ENCODE measurements at regions not wholly inside any gene's neighbourhood (a gene's known extent, or its start where the extent isn't known, plus 50 kb on each side); places are given as distances from the start of the nearest gene placed in this dataset.

DNA sequence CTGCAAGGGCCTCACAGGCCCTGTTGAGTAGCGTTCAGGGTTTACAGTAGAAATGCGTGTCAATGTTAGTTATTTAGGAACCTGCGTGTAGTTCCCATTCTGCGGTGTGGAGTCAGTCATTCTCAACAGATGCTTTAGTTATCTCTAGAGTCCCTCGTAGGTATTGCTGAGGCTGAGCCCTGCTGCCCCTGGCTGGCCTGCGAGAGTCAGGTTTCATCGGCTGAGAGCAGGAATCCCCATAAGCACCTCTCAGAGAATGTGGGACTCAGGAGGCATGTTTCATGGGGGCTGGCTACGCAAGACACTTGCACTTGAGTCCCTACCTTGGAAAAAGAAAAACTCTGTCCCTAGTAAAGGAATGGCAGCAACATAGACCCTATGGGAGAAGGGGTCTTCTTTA is 347.5 kb upstream of the ASIC2 start:
- DNase-seq (ENCODE audit: low read depth in 3 of 3) = no peak

DNA sequence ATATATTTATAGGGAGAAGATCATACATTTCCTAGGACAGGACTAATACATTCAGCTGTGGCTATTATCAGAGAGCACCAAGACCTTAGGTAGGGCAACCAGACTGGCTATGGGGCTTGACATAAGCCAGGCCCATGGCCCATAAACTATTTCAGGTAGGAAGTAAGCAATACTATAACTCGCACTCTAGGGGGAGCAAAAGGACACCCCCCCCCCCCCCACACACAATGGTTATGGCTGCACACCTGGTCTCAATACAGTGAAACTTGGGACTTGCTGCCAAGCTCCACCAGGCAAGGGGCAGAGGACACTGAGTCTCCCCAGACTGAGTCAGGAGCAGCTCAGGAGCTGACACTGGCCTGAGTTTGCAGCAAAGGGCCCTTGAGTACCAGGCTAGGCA is 348.9 kb upstream of the ASIC2 start:
- DNase-seq (ENCODE audit: low read depth in 3 of 3) = no peak

DNA sequence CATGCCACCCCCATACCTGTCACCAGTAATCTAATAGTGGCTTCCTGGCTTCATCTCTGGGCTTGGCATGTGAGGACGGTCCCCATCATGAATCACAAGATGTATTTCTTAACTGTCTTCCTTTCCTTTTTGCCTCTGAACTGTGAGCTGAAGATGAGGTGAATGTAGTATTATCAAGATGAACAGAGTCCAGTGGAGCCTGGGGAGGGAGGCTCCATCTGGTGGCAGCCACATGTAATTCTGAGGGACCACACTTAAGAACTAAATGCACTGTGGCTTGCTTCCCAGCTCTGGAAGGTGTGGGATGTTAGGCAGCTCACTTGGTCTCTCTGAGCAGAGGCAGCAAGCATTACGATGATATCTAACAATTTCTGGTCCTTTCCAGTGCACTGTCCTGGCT is 354.9 kb upstream of the ASIC2 start:
- no peak for DNase-seq (ENCODE audit: low read depth in 3 of 3)

DNA sequence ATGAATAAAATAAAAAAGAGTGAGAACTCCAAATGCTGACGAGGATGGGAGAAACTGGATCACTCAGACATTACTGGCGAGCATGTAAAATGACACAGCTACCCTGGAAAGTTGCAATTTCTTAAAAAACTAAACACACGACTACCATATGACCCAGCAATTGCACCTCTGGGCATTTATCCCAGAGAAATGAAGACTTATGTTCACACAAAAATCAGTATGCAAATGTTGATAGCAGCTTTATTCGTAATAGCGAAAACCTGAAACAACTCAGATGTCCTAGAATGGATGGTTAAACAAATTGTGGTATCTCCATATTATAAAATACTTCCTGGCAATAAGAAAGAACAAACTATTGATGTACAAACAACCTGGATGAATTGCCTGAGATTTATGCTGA is 357.2 kb upstream of the ASIC2 start:
- DNase-seq (ENCODE audit: low read depth in 3 of 3) = no peak

DNA sequence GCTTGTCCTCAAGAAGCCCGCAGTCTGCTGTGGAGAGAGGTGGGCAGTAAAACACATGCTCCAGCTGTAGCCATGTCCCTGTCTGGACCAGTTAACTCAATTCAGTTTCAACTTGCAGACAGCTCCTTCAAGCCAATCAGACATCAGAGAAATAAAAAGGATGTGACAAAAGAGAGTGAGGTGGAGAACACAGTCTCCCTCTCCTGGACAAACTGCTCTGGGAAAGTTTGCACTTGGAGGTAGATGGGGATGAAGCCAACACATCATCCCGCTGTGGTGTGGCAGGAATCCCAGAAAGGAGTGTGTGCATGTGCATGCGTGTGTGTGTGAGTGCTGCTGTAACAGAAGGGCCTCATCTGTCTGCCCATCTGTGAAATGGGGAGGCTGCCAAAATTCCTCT is 358.6 kb upstream of the ASIC2 start:
- no peak for DNase-seq (ENCODE audit: low read depth in 3 of 3)

DNA sequence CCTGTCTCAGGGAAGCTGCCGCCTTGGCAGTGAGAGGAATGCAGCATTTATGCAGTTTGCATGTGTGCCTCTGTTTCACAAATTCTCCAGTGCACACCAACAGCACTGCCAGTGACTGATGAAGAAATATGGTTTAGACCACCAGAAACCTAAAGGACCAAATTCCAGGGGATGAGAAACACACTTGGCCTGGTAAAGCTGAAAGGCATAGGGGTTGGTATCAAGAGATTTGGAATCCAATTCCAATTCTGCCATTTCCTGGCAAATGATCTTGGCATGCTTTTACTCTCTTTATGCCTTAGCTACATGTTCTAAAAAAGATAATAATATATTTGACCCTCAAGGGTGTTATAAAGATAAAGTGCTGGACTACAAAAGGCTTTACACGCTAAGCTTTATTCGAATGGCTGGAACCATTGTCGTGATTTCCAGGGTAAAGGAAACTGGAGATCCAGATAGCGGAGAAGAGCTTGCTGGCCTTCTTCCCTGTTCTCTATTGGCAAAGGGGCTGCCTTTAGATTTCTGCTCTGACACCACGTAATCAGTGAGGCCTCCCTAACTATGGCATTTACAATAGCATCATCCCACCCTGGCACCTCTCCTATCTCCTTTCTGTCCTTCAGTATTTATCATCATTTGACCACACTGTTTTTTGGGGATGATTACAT is 359.8 kb upstream of the ASIC2 start:
- no peak for DNase-seq (ENCODE audit: low read depth in 3 of 3)

DNA sequence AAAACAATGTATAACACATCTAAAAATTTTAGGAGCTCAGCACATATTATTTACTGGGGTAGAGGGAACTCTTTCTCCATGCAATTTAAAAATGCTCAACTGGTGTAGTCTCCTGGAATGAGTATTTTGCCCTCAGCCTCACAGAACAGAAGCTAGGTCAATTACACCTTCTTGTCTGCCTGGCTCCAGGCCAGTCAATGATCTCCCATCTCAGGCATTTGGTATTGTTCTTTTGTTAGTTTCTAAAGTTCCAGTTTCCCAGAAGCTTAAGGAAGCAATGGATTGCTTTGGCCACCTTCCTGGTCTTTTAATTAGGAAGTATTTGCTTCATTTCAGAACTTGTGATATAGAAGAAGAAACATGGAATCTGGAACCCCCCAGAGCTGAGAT is 360.3 kb upstream of the ASIC2 start:
- DNase-seq (ENCODE audit: low read depth in 3 of 3) = no peak

DNA sequence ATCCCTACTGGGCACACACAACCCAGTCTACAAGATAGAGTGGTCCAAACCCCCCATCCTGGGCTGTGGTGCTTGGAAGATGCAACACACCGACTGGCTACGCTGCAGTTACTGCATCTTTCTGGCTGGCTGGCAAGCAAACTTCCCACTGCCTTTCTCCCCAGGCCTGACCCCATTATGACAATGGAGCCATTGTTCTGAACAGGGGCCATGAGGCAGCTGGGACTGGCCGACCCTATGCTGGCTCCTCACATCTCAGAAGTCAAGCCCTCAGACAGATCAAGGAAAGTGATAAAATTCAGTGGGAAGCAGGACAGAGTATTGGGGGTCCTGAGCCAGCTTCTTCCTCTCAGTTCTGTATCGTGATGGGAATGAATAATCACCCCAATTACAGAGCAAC is 364.1 kb upstream of the ASIC2 start:
- no peak for DNase-seq (ENCODE audit: low read depth in 3 of 3)

DNA sequence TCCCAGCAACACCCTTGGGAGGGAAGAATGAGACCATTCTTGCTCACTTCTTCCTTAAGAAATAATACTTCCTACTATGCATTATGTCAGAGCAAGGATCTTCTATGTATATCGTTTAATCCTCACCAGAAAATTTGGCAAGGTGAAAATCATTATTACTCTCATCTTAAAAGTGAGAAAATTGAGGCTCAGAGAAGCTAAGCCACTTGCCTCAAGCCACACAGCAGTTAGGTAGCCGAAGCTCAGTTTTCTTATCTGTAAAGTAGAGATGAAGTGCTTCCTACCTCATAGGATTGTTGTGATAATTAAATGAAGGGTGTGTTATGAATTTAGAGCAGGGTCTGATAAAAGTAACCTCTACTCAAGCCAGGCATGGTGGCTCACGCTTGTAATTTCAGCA is 368.9 kb upstream of the ASIC2 start:
- no peak for DNase-seq (ENCODE audit: low read depth in 3 of 3)

DNA sequence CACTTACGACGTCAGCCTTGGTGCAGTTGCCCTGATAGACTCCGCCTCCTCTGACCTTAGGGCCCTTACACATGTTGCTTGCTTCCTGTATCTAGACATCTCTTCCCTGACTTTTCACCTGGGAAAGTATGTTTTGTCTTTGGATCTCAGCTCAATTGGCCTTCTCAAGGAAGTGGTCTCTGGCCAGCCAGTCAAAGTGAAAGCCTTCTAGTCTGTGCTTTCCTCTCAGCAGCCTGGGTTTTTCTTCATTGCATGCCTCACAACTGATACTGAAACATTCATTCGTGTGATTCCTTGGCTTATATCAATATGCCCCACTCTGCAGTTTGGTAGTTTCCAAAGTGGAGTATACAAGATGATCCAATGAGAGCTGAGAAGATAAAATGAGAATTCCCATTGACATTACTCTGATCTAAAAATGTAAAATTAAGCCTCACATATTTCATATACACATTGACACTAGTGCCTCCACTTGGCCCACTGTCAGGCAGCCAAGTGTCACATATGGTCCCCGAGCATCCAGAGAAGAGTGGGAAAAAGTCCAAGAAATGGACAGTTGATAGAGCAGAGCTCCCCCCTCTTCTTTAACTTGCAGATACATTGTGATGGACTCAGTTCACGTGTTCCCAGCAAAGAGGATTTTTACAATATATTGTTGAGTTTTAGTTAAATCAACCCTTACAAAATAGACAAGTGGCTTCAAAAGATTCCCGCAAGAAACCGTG is 371.2 kb upstream of the ASIC2 start:
- DNase-seq (ENCODE audit: low read depth in 3 of 3) = no peak

DNA sequence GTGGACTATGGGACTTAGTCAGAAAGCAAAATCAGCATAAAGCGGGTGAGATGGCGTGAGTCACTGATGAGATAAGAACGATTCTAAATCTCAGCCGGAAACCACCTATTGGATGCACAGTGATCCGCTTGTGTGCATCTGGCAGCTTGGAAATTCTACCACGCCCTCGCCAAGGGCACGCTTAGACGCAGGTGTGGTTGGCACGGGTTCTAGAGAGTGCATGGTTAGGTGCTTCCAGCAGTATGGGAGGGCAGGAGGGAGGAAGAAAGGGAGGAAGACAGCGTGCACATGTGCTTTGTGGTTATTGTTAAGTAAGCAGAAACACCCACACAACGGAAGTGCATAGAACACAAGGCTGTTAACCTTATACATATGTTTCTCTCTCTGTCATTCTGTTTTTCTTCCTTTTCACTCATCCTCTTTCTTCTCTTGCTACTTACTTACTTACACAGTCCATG is 374.0 kb upstream of the ASIC2 start:
- peak in 2 of 3 experiments; percentile 3 to 6 for DNase-seq (ENCODE audit: low read depth in 3 of 3)

DNA sequence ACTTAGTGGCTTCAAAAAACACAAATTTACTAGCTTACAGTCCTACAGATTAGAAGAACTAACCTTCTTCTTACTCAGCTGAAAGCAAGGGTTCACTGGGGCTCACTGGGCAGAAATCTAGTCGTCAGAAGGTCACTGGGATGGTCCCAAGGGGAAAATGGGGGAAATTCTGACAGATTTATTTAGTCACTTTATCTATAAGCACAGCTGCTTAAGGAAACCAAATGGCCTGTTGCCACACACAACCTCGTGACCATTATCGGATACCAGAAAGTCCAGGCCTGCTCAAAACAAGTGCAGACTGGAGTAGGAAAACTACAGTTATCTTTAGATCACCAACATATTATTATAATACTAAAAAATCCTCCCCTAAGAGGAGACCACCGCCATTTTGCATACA is 374.6 kb upstream of the ASIC2 start:
- DNase-seq (ENCODE audit: low read depth in 3 of 3) = no peak

DNA sequence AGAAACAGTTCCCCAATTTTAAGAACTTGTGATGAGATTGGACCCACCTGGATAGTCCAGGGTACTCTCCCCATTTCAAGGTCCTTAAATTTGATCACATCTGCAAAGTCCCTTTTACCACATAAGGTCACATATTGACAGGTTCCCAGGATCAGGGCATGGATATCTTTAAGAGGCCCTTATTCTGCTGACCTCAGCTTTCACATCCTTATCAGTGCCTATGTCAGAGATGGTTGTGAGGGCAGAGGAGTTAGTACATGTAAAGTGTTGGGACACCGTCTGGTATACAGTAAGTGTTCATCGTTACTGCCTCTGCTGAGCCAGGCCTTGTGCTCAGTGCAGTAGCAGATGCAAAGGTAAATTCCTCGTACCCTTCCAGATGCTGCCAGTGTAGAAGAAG is 375.4 kb upstream of the ASIC2 start:
- DNase-seq (ENCODE audit: low read depth in 3 of 3) = no peak

DNA sequence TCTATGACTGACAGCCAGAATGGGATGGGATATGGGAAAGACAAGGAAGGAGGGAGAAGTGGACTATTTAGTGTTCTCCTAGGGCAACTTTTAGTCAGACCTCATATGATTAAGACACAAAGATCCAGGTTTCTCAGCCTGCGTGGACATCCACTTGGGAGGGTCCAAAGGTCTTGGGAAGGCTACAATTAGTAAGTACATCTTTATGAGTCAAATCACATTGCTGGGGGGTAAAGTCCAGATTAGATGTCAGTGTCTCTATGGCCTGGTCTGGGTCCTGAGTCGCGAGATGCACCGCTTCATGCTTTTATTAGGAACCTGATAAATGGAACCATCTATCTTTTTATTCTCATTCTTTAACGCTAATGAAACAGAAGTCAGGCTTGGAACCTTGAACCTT is 378.4 kb upstream of the ASIC2 start:
- DNase-seq (ENCODE audit: low read depth in 3 of 3) = no peak

DNA sequence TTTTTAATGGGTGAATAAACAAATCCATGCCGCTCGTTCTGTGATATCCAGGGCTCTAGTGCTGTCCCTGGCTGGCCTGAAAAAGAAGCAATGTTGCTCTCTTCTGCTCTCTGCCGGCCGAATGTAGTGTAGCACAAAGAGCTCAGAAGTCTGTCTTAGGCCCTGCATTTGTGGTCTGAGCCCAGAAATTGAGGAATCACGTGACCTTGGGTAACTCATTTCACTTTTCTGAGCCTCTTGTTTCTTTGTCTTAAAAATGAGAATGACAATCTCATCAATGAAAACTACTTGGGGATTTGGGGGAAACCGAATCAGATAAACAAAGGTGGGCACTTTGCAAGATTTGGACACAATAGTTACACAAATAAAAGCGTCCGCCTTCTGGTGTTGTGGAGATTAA is 381.6 kb upstream of the ASIC2 start:
- peak in 1 of 3 experiments; percentile 5 for DNase-seq (ENCODE audit: low read depth in 3 of 3)

DNA sequence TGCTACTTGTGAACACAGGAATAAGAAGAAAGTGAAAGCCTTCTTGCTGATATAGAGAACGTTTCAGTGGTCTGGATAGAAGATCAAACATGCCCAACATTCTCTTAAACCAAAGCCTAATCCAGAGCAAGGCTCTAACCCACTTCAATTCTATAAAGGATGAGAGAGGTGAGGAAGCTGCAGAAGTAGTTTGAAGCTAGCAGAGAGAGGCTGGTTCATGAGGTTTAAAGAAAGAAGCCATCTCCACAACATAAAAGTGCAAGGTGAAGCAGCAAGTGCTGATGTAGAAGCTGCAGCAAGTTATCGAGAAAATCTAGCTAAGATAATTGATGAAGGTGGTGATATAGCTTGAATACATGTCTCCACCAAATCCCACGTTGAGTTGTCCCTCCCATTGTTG is 383.3 kb upstream of the ASIC2 start:
- no peak for DNase-seq (ENCODE audit: low read depth in 3 of 3)

DNA sequence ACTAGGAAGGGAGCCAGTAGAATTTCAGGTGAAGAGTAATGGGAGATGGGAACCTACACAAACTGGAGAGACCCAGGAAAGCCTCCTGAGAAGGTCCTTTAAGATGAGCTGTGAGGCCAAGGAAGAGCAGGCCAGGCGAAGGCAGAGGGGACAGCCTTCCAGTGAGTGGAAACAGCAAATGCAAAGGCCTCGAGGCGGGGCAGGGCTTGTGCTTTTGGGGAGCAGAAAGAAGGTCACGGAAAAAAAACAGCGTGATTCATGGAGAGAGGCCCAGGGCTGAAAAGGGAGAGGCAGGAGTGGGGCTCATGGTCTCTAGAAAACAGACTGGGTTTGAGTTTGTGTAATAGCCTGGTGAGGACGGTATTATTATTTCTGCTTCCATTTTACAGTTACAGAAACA is 386.5 kb upstream of the ASIC2 start:
- DNase-seq (ENCODE audit: low read depth in 3 of 3) = no peak

DNA sequence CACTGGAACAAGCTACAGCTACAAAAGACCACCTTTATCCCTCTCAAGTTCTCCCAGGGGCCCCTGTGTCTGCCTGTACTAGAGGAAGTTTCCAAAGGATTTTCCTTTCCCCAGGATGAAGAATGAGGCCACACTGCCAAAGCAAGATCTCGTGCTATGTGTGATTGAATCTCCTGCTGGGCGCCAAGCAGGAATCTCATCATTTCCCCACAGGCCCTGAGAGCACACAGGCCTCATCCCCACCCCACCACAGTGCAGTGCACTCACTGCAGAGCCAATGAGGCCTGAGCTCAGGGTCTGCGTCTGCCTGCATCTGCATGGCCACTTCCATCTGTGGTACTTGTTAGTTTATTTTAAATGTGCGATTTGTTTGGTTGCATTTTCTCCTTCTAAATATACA is 387.4 kb upstream of the ASIC2 start:
- DNase-seq (ENCODE audit: low read depth in 3 of 3) = no peak

DNA sequence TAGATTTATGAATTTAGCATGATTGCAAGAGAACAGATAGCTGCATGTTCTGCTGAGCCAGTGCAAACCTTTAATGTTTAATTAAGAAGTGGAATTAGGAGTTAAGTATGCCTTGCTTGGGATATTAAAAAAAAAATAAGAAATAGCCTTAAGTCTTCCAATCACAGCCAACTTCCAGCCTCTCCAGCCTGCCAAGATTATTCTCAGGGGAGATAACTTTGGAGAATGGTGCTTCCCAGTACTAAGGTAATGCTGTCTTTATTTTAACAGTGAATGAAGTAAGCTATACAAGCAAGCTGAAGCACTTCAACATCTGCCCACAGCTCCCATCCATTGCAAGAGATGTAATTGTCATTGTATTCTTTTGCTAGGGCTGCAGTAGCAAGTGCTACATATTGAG is 389.5 kb upstream of the ASIC2 start:
- no peak for DNase-seq (ENCODE audit: low read depth in 3 of 3)

DNA sequence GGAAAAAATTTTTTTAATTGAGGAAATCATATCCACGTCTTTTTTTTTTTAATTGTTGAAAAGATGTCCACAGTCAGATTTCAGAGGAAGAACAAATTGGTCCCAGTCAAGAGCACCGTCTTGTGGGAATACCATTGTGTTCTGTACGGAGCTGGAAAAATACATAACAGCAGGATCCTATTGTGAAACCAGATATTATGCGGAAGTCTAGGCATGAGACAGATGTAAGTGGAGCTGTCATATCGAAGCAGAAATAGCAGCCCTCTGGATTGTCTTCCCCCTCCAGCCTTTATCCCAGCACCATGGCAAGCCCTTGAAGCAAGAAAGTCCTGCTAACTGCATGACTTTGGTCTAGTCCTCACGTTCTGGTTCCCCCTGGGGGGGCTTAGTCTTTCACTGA is 391.6 kb upstream of the ASIC2 start:
- no peak for DNase-seq (ENCODE audit: low read depth in 3 of 3)

DNA sequence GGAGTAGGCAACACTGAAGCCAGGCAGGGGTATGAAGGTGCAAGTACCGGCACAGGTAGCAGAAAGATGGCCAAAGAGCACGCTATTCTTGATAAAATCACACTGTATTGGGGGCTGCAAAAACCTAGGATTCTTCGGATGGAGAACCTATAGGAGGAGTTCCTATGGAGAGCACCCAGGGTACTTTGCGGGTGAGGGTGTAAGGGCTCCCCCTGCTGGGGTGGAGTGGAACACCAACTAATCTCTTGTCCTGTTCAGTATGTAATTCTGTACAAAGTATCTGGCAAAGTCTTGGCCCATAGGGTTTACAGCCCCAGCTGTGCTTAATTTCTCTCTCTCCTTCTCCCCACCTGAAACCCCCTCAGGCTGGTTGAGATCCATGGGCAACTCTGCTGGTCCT is 393.1 kb upstream of the ASIC2 start:
- DNase-seq (ENCODE audit: low read depth in 3 of 3) = no peak

DNA sequence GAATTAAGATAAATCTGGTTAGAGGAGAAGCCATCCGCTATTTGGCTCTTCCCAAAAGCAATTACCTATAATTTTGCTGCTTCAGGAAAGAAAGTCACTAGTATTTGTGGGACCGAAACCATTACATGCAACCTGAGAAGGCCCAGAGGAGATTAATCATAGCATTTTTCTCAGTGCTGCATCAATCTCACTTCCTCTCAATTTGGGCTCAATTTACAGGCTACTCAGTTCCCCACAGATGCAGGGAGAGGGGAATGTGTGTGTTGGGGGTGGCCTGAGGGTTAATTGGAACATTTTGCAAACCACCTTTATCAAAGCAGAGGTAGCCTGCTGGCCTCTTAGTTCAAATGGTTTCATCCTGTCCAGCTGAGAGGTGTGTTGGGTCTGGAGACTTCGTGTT is 394.7 kb upstream of the ASIC2 start:
- DNase-seq (ENCODE audit: low read depth in 3 of 3) = no peak

DNA sequence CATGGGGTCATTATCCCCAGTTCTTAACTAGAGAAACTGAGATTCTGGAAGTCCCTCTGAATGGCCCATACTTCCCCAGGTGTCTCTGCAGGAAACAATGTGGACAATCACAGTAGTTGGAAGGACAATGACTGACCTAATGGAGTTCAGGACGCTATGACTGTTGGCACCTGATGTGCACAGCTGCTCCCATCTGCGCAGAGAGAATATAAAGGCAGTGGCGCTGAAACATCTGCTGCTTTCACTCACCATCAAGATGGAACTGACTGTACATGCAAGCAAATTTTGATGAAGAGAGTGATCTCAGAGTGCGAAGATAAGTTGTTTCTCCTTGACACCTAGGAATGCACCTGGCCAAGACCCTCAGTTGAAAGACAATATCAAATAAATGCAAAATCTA is 395.7 kb upstream of the ASIC2 start:
- no peak for DNase-seq (ENCODE audit: low read depth in 3 of 3)

DNA sequence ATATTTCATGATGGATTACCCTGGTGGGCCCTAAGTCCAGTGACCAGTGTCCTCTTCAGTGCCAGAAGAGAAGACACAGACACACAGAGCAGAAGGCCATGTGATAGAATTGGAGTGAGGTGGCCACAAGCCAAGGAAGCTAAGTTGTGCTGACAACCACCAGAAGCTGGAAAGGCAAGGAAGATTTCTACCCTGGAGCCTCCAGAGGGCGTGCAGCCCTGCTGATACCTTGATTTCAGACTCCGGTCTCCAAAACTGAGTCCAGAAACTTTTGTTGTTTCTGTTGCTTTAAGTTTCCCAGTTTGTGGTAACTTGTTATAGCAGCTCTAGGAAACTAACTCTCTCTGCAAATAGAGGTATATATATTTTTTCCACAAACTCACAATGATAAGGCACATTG is 396.6 kb upstream of the ASIC2 start:
- DNase-seq (ENCODE audit: low read depth in 3 of 3) = no peak
